ENCODE measurements at regions not wholly inside any gene's neighbourhood (a gene's known extent, or its start where the extent isn't known, plus 50 kb on each side); places are given as distances from the start of the nearest gene placed in this dataset.
"Not testable (repeated sequence)": the region's sequence is repeated elsewhere in the genome, so short reads cannot be mapped to it uniquely, and the experiment has no call there.

DNA sequence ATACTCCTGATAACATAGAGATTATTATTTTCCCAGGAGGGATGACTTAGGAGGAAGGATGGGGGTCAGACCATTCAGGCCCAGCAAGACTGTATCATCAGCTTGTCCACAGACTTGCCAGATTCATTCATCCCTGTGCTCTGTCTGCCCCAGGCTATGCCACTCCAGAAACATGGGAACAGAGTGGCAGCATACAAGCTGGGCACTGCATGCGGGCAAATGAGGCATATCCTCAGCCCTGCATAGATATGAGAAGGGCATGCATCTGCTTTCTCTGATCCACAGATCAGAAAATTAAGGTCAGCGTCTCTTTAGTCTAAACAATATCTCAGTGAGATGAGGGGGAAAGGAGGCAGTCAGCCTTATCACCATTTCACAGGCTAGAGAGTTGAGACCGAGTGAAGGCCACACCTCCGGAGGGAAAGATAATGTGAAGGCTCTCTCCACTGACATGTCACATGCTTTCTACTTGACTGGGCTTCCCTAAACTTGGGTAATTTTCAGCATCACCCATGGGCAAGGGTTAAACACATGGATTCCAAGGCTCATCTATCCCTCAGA is 140.5 kb downstream of the TFAP2B start:
- no peak for DNase-seq (ENCODE audit: low read depth)
- H3K4me3 ChIP-seq (ENCODE audit: low read depth, low read length): no peak overlapping the region
- TF ChIP-seq, protein P1, sequence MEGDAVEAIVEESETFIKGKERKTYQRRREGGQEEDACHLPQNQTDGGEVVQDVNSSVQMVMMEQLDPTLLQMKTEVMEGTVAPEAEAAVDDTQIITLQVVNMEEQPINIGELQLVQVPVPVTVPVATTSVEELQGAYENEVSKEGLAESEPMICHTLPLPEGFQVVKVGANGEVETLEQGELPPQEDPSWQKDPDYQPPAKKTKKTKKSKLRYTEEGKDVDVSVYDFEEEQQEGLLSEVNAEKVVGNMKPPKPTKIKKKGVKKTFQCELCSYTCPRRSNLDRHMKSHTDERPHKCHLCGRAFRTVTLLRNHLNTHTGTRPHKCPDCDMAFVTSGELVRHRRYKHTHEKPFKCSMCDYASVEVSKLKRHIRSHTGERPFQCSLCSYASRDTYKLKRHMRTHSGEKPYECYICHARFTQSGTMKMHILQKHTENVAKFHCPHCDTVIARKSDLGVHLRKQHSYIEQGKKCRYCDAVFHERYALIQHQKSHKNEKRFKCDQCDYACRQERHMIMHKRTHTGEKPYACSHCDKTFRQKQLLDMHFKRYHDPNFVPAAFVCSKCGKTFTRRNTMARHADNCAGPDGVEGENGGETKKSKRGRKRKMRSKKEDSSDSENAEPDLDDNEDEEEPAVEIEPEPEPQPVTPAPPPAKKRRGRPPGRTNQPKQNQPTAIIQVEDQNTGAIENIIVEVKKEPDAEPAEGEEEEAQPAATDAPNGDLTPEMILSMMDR (conservative IDR thresholded peaks at IDR 0.05; ENCODE audit: low read depth, low read length): no peak

DNA sequence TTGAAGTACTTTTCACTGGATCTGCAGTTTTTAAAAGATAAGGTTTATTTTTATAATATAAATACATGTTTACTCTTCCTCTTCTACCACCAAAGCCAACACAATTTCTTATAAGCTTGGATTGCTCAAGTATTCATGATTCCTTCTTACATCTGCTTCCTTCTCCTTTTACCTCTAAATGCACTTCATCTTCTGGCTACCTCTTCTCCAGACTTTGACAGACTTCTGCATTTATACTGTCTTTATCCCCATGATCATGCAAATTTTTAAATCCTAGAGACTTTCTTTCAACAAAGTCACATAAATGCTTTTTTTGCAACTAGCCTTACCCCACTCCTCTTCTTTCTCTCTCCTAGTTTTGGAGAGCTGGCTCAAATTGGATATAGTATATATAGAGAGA is 142.9 kb downstream of the TFAP2B start:
- no peak for DNase-seq (ENCODE audit: low read depth)
- no peak overlapping the region for H3K4me3 ChIP-seq (ENCODE audit: low read depth, low read length)
- TF ChIP-seq, protein P1 (conservative IDR thresholded peaks at IDR 0.05; ENCODE audit: low read depth, low read length): no peak

DNA sequence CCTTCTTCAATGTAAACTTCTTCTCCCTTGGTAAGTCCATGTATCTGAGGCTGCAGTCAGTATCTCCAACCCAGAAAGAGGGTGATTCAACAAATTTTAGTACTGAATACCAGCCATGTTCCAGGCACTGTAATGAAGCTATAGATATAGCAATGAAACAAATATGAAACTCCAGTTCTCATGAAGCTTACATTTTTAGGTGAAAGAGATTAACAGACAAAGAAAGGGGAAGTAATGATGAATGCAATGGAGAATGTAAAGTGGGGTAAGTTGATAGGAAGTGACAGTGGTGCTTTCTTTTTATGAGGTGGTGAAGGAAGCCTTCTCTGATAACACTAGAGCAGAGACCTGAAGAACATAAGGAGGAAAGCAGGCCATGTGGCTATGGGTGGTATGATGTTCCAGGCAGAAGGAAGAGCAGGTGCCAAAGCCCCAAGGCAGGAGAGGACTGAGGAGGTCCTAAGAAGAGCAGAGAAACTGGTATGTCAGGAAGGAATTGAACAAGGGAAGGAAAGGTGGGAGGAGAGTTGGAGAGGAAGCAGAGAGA is 143.6 kb downstream of the TFAP2B start:
- DNase-seq (ENCODE audit: low read depth): no peak
- TF ChIP-seq, protein P1 (conservative IDR thresholded peaks at IDR 0.05; ENCODE audit: low read depth, low read length): no peak
- no peak overlapping the region for H3K4me3 ChIP-seq (ENCODE audit: low read depth, low read length)

DNA sequence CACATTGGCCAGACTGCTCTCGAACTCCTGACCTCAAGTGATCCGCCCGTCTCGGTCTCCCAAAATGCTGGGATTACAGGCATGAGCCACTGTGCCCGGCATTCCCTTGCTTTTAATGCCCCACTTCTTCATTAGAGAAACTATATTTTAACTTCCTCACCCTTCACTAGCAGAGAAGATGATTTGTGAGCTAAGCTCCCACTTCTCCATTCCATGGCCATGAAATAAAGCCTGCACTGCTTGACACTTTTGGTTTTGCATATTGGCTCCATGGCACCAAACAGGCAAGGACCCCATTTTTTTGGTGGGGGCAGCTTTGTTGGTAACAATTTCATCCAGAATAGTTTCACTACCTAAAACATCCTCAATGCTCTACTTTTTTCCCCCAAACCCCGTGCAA is 145.3 kb downstream of the TFAP2B start:
- H3K4me3 ChIP-seq (ENCODE audit: low read depth, low read length): no peak overlapping the region
- TF ChIP-seq, protein P1 (conservative IDR thresholded peaks at IDR 0.05; ENCODE audit: low read depth, low read length): no peak
- no peak for DNase-seq (ENCODE audit: low read depth)

DNA sequence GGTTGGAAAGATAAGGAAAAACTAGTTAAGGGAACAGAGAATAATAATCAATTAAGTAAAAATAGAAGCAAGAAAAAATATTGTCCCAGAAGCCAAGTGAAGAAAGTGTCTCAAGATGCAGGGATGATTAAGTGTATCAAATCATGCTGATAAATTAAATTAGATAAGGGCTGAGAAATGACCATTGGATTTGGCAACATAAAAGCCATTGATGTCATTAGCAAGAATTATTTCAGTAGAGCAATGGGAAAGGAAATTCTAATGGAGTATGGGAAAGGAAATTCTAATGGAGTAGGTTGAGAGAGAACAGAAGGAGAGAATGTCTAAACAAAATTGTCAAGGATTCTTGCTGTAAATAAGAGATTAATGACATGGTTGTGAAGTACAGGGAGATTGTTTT is 146.8 kb downstream of the TFAP2B start:
- H3K4me3 ChIP-seq (ENCODE audit: low read depth, low read length): no peak overlapping the region
- TF ChIP-seq, protein P1 (conservative IDR thresholded peaks at IDR 0.05; ENCODE audit: low read depth, low read length): no peak
- no peak for DNase-seq (ENCODE audit: low read depth)

DNA sequence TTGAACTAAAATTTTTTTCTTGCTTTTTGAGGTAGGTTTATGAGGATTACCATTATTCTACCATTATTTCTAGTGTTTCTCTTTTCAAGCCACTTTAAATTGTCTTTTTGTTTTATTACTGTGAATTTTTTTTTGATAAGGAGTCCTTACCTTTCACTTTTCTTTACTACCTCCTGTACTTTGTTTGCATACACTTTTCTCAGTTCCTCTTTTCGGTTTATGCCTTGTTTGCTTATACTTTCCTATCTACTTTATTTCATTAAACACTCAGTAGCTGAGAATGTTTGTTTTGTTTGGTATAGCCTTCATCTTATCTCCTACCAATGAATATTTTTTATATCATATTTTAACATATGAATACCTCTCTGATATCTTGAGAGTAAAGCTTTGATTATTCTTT is 147.9 kb downstream of the TFAP2B start:
- DNase-seq (ENCODE audit: low read depth): no peak
- TF ChIP-seq, protein P1 (conservative IDR thresholded peaks at IDR 0.05; ENCODE audit: low read depth, low read length): no peak

DNA sequence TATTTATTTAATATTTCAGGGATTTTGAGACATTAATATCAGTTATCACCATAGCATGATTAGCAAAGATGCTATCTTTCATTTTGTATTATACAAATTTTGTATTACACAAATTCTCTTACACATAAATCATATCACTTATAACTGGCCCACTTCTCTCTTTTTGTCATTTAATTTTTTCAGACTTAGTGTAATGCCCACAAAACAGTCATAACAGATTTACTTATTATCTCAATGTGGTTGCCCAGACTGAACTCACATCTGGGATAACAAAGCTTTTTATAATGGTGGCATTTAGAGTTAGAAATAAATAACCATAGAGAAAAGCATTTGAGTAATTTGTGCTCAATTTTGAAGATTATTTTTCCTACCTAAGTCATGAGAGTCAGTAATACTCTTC is 148.3 kb downstream of the TFAP2B start:
- TF ChIP-seq, protein P1 (conservative IDR thresholded peaks at IDR 0.05; ENCODE audit: low read depth, low read length): no peak
- no peak for DNase-seq (ENCODE audit: low read depth)
- no peak overlapping the region for H3K4me3 ChIP-seq (ENCODE audit: low read depth, low read length)

More for the DNA sequence above, 147.9 kb downstream of the TFAP2B start:
- H3K4me3 ChIP-seq (ENCODE audit: low read depth, low read length): no peak overlapping the region

DNA sequence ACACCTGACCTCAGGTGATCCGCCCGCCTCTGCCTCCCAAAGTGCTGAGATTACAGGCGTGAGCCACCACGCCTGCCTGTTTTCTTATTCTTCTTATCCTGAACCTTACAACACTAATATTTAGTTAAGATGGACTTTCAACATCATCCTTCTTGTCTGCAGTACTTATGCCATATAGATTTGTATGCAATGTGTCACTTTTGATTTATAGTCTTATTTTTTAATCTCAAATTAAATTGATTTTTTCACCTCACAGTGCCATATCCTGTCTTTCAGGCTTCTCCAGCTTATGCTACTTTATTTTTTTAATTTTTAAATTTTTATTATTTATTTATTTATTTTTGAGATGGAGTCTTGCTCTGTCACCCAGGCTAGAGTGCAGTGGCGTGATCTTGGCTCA is 149.6 kb downstream of the TFAP2B start:
- not testable (repeated sequence) for DNase-seq (ENCODE audit: low read depth); H3K4me3 ChIP-seq (ENCODE audit: low read depth, low read length)

All from choroid plexus epithelial cell (primary cell).